ENCODE measurements at regions not wholly inside any gene's neighbourhood (a gene's known extent, or its start where the extent isn't known, plus 50 kb on each side); places are given as distances from the start of the nearest gene placed in this dataset.

DNA sequence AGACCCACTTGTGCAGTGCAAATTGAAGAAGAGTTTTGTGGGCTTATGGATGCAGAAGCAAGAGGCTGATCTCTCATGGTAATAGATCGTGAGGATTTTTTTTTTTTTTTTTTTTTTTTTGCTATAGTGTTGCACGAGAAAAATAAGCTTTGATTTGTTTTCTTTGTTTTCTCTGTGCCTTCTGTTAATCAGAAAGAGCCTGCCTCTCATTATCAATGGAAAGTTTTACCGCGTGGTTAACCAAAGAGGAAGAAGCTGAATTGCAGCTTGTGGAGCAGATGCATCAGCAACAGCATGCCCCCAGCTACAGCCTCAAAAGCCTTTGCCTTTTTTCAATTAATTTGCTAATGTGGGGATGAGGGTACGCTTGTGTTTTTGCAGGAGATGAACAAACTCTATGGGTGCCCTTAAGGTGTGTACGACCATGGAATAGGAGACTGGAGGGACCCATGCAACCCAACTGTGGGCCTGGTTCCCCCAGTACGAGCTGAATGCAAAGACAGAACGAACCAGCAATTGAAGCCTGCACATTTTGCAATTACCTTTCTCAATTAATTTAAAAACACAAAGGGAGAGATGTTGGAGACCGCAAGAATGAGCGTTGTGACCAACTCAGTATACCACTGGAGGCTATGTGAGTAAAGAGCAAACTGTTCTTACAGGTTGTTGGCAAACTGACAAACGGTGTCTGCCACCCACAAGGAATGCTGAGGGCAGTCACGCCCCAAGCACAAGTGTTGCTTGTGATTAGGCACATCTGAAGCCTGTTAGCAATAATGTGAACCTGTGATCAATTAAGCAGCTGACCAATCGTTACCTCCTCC lies 58.6 kb upstream of the SPRY2 start:
- no peak for DNase-seq (ENCODE audit: low spot score)

Data from H4 (cell line).